Hematopoietic multipotent progenitor cell treated with erythropoietin and hydrocortisone succinate and interleukin-3 and kit ligand, for 6 days (in vitro differentiated cells): ENCODE measurements at regions not wholly inside any gene's neighbourhood (a gene's known extent, or its start where the extent isn't known, plus 50 kb on each side); places are given as distances from the start of the nearest gene placed in this dataset.
"Not testable (repeated sequence)": the region's sequence is repeated elsewhere in the genome, so short reads cannot be mapped to it uniquely, and the experiment has no call there.

Experiments used
- DNase-seq: peaks from one replicate; pipeline ENCODE4 v3.0.0-alpha.2; 2015

DNA sequence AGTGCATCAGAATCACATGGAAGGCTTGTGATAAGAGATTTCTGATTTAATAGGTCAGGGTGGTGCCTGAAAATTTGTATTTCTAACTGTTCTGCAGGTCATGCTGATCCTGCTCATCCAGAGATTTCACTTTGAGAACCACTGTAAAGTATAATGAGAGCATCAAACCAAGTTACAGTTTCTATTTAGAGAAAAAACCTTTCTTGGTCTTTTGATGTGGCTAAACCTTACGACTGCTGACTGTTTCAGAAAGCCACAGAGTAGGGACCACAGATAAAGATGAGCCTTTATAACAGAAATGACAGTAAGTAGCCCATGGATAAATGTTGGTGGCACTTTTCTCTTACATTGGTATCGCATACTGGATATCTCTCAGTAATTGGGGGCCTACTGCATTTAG, 109.4 kb upstream of the FANCL start:
- DNase-seq, result no peak

DNA sequence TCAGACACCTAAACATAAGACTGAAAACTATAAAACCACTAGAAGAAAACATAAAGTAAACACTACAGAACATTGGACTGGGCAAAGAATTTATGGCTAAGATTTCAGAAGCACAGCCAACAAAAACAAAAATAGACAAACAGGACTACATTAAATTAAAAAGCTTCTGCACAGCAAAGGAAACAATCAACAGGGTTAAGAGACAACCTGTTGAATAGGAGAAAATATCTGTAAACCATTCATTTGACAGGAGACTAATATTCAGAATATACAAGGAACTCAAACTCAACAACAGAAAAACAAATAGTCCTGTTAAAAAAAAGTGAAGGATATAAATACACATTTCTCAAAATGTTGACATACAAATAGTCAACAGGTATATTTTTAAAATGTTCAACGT, 106.7 kb upstream of the FANCL start:
- DNase-seq, result no peak

DNA sequence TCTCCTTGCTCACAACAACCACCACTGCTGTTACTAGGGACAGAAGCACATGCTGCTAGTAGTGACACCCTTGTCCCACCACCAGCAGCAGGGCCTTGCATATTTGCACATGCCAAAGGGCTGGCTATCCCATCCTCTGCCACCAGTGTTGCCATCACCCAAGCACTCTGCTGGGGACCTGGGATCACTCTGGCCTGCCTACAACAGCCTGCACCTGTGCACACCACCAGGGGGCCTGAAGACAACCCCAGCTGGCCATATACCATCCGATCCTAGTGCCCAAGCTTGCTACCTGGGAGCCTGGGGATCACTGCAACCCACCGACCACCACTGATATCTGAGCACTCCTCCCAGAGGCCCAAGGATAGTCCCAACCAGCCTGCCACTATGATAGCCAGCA, 99.9 kb upstream of the FANCL start:
- DNase-seq, result no peak

- no peak for DNase-seq
These were observed 98.6 kb upstream of the FANCL start for GRCh38 chr2:58339548-58340243.

DNA sequence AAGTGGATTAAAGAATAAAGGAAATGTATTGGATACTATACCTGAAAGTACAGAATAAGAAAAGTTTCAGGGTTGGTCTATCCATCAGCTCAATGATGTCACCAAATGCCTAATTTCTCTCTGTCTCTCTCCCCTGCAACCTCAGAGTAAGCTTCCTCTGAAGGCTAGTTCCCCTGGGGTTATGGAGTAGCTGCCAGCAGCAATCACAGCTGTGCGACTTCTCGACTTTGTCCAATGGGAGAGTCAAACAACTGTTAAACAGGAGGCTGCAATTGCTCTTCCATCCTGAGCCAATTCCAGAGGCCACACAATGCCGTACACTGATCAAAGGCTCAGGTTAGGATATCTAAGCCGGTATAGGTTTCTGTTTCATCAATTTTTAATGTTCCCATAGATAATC, 95.3 kb upstream of the FANCL start:
- no peak for DNase-seq

GRCh38 chr2:58334414-58334813, 93.3 kb upstream of the FANCL start:
- no peak for DNase-seq

GRCh38 chr2:58325296-58325895, 84.3 kb upstream of the FANCL start:
- DNase-seq, result not testable (repeated sequence)

GRCh38 chr2:58319481-58319880, 78.4 kb upstream of the FANCL start:
- no peak for DNase-seq

GRCh38 chr2:58318949-58319348, 77.8 kb upstream of the FANCL start:
- DNase-seq, result not testable (repeated sequence)

GRCh38 chr2:58313926-58314325, 72.8 kb upstream of the FANCL start:
- DNase-seq, result no peak

DNA sequence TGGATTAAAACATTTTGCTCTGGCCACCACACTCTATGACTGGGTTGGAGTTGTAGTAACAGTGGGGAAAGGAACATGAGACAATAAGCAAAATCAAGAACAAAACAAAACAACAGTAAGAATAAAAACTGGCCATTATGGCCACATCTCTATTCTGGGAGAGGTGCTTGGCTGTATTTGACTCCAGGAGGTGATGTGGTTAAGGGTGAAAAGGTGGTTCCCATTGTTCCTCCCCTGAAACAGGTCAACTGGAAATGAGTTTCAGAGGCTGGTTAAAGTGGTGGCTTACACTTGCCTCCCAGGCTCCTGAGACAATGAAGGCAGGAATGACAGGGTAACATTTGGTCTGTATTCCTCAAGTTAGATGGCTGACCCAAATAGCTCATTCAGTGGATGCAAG, 67.3 kb upstream of the FANCL start:
- no peak for DNase-seq

DNA sequence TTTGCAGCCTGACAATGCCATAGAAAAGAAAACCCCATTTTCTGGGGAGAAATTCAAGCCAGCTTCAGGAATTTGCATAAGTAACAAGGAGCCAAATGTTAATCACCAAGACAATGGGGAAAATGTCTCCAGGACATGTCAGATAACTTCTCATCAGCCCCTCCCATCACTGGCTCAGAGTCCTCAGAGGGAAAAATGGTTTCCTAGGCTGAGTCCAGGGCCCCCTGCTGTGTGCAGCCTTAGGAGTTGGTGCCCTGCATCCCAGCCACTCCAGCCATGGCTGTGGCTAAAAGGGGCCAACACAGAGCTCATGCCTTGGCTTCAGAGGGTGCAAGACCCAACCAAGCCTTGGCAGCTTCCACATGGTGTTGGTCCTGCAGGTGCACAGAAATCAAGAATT, 63.7 kb upstream of the FANCL start:
- no peak for DNase-seq

GRCh38 chr2:58299123-58299522, 58.0 kb upstream of the FANCL start:
- no peak for DNase-seq

DNA sequence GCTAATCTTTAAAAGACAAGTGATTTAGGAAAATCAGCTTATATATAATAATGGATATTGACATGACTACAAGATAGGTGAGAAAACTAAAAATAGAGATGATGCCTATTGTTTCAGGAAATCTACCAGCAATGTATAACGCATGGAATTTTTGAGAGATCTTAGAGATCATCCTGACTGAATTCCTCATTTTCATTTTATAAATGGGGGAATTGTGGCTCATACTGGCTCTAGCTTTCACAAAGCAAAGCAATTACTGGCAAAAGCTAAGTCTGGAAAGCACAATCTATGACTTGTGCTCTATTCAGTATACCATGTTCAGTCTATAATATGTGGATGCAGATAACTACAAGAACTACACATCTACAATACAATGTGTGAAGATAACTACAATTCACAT, 51.9 kb upstream of the FANCL start:
- no peak for DNase-seq

DNA sequence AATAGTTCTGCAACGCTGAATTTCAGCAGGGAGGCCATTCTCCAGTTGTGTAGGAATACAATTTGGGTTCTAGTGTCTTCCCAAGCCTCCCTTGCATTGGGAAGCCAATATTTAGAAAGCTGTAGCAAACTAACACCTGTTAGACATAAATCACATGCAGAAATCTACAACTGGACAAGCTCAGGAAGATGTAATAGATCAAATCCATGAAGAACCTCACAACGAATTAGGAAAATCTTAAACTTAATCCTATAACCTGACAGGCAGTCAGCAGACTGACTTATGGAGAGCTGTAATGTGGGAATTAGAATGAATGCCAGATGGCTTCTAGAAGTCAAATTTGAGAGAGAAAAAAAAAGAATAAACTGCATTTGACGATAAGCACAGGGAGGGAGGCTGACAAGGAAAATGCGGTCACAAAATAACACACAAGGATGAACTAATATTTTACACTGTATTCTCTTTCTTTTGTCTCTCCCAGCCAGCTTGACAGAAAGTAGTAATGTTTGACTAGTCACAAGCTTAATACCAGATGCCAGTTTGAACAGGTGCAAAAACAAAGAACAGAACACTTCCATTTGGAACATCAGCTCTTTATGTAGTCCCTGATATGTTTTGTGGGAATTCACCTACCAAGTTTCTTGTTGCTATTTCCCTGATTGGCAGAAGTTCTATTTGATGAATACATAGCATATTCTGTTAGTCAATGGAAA, 50.8 kb upstream of the FANCL start:
- DNase-seq, result no peak
